ENCODE measurements at regions not wholly inside any gene's neighbourhood (a gene's known extent, or its start where the extent isn't known, plus 50 kb on each side); places are given as distances from the start of the nearest gene placed in this dataset.
"Not testable (repeated sequence)": the region's sequence is repeated elsewhere in the genome, so short reads cannot be mapped to it uniquely, and the experiment has no call there.

- no peak for DNase-seq (ENCODE audit: low read depth)
Observed at GRCh38 chr1:184888505-184888904, 85.8 kb downstream of the NIBAN1 start.

- no peak for DNase-seq (ENCODE audit: low read depth)
Observed at GRCh38 chr1:184882957-184883815, 91.1 kb downstream of the NIBAN1 start.

- no peak for DNase-seq (ENCODE audit: low read depth)
Observed at GRCh38 chr1:184881941-184882913, 92.1 kb downstream of the NIBAN1 start.

- DNase-seq (ENCODE audit: low read depth), result no peak
Observed at GRCh38 chr1:184879876-184880557, 94.3 kb downstream of the NIBAN1 start.

- no peak for DNase-seq (ENCODE audit: low read depth)
Observed at GRCh38 chr1:184878602-184879001, 95.7 kb downstream of the NIBAN1 start.

- no peak for DNase-seq (ENCODE audit: low read depth)
Observed at GRCh38 chr1:184878002-184878401, 96.3 kb downstream of the NIBAN1 start.

- not testable (repeated sequence) for DNase-seq (ENCODE audit: low read depth)
Observed at GRCh38 chr1:184876015-184876414, 98.3 kb downstream of the NIBAN1 start.

GRCh38 chr1:184875218-184875617, 99.1 kb downstream of the NIBAN1 start:
- no peak for DNase-seq (ENCODE audit: low read depth)

GRCh38 chr1:184870319-184870718, 104.0 kb downstream of the NIBAN1 start:
- no peak for DNase-seq (ENCODE audit: low read depth)

GRCh38 chr1:184867866-184868689, 106.2 kb downstream of the NIBAN1 start:
- DNase-seq (ENCODE audit: low read depth), result no peak

GRCh38 chr1:184866991-184867788, 107.1 kb downstream of the NIBAN1 start:
- peak; percentile 2 for DNase-seq (ENCODE audit: low read depth)

- DNase-seq (ENCODE audit: low read depth), result no peak
Observed at GRCh38 chr1:184866586-184866985, 107.7 kb downstream of the NIBAN1 start.

- DNase-seq (ENCODE audit: low read depth), result no peak
Observed at GRCh38 chr1:184865831-184866230, 108.5 kb downstream of the NIBAN1 start.

- no peak for DNase-seq (ENCODE audit: low read depth)
Observed at GRCh38 chr1:184861755-184862336, 107.2 kb upstream of the EDEM3 start.

- no peak for DNase-seq (ENCODE audit: low read depth)
Observed at GRCh38 chr1:184860985-184861754, 106.5 kb upstream of the EDEM3 start.

- DNase-seq (ENCODE audit: low read depth), result no peak
Observed at GRCh38 chr1:184860535-184860934, 105.9 kb upstream of the EDEM3 start.

GRCh38 chr1:184859381-184860105, 104.9 kb upstream of the EDEM3 start:
- no peak for DNase-seq (ENCODE audit: low read depth)

GRCh38 chr1:184858288-184858687, 103.6 kb upstream of the EDEM3 start:
- no peak for DNase-seq (ENCODE audit: low read depth)
